ENCODE measurements at regions not wholly inside any gene's neighbourhood (a gene's known extent, or its start where the extent isn't known, plus 50 kb on each side); places are given as distances from the start of the nearest gene placed in this dataset.

DNA sequence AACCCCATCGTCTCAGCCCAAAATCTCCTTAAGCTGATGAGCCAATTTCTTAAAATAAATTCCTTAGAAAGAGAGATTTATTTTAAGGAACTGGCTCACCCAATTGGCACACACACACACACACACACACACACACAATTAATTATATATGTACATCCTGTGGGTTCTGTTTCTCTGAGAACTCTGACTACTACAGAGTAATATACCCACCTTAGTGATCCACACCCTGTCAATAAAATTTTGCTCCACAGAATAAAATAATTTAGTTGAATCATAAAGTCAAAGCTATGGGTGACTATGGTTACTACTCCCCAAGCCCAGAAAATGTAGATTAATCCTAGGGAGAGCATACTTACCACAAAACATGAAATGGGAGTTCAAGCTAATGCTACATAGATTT, 131.0 kb downstream of the DMAC1 start:
- H3K4me3 ChIP-seq (ENCODE audit: low read depth, low read length): no peak overlapping the region
- TF ChIP-seq, protein P1, sequence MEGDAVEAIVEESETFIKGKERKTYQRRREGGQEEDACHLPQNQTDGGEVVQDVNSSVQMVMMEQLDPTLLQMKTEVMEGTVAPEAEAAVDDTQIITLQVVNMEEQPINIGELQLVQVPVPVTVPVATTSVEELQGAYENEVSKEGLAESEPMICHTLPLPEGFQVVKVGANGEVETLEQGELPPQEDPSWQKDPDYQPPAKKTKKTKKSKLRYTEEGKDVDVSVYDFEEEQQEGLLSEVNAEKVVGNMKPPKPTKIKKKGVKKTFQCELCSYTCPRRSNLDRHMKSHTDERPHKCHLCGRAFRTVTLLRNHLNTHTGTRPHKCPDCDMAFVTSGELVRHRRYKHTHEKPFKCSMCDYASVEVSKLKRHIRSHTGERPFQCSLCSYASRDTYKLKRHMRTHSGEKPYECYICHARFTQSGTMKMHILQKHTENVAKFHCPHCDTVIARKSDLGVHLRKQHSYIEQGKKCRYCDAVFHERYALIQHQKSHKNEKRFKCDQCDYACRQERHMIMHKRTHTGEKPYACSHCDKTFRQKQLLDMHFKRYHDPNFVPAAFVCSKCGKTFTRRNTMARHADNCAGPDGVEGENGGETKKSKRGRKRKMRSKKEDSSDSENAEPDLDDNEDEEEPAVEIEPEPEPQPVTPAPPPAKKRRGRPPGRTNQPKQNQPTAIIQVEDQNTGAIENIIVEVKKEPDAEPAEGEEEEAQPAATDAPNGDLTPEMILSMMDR (IDR thresholded peaks at IDR 0.05; ENCODE audit: insufficient read depth, low read depth, low read length, missing control alignments): no peak
- DNase-seq (ENCODE audit: low read depth): no peak

DNA sequence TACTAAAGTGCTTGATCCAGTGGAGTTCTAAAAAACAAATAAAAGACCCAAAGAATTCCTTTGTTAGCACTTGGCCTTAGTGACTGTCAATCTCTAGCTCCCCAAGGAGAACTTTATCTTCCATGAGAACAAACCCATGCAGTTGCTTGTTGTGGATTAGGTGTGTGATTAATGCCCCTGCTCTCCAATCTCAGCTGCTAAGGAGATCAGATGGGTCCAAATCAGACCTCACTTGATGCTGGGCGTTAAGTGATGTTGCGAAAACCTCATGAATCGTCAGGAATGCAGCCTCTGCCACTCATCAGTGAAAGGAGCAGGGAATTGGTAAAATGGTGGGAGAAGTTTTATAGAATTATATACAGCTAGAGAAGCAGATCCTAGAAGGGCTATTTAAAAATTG, 133.7 kb downstream of the DMAC1 start:
- TF ChIP-seq, protein P1 (IDR thresholded peaks at IDR 0.05; ENCODE audit: insufficient read depth, low read depth, low read length, missing control alignments): no peak
- H3K4me3 ChIP-seq (ENCODE audit: low read depth, low read length): no peak overlapping the region
- DNase-seq (ENCODE audit: low read depth): no peak

DNA sequence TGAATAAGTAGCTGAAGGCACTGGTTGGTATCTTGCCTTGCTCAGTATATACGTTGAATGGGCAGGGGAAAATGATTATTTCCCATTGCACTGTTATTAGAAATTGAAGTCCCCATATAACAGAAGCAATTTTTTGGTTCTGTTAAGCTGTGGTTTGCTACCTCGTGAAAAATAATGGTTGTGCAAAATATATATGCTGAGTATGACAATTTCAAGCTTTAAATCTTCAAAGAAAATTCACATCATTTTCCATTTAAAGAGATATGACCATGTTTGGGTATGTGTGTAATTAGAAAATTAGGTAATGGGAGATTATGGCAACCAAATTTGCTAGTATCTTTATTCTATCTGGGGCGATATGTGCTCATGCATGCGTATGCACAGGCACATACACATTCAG, 139.8 kb downstream of the DMAC1 start:
- H3K4me3 ChIP-seq (ENCODE audit: low read depth, low read length): no peak overlapping the region
- TF ChIP-seq, protein P1 (IDR thresholded peaks at IDR 0.05; ENCODE audit: insufficient read depth, low read depth, low read length, missing control alignments): no peak
- no peak for DNase-seq (ENCODE audit: low read depth)

DNA sequence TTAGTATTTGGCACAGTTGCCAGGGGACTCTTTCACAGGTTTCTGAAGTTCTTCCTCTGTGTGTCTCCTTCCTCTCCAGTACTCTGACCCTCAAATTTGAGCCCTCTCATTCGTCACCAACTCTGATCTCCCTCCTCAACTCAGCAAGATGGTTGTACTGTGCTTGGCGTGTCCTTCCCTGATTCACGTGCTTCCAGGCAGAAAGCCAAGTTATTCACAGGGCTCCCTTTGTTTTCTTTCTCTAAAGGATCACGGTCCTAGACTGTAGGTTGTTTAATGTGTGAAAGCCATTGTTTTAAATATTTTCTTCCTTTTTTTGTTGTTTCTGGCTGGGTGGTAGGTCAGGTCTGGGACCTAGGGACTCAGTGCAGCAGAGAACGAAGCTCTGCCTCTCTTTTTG, 142.9 kb downstream of the DMAC1 start:
- no peak overlapping the region for H3K4me3 ChIP-seq (ENCODE audit: low read depth, low read length)
- TF ChIP-seq, protein P1 (IDR thresholded peaks at IDR 0.05; ENCODE audit: insufficient read depth, low read depth, low read length, missing control alignments): no peak
- DNase-seq (ENCODE audit: low read depth): no peak

DNA sequence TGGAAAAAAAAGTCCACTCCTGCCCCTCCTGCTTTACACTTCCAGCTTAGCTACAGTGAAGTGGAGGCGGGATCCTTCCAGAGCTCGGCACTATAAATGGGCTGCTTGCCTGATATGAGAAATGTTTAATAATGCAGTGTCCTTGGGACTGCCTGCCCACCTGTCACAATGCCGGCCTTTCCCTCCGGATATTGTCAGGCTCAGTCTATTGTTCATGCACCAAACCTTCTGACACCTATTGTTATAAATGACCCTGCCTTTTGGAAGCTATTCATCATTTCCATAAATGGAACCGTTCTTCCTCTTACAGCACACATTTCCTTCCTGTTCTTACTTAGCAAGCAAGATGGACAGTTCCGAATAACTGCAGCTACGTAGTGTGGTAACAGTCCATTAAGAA, 146.3 kb downstream of the DMAC1 start:
- TF ChIP-seq, protein P1 (IDR thresholded peaks at IDR 0.05; ENCODE audit: insufficient read depth, low read depth, low read length, missing control alignments): no peak
- H3K4me3 ChIP-seq (ENCODE audit: low read depth, low read length): no peak overlapping the region
- DNase-seq (ENCODE audit: low read depth): no peak

DNA sequence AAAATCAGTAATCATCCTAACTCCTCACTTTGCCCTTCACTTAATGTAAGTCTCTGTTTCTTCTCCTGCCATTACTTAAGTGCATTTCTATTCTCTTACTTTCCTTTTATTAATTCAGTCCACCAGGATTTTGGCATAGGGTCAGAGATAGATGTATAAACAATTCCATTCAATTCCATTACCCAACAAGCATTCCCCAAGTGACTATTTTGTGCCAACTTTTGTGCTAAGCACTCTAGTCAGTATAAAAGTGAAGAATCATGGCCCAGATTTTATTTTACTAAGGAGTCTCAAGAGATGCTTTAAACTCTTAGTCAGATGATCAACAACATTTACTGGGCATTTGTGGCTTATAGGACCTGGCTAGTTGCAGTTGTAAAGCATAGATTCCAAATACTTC, 159.3 kb downstream of the DMAC1 start:
- no peak overlapping the region for H3K4me3 ChIP-seq (ENCODE audit: low read depth, low read length)
- DNase-seq (ENCODE audit: low read depth): no peak
- TF ChIP-seq, protein P1 (IDR thresholded peaks at IDR 0.05; ENCODE audit: insufficient read depth, low read depth, low read length, missing control alignments): no peak

DNA sequence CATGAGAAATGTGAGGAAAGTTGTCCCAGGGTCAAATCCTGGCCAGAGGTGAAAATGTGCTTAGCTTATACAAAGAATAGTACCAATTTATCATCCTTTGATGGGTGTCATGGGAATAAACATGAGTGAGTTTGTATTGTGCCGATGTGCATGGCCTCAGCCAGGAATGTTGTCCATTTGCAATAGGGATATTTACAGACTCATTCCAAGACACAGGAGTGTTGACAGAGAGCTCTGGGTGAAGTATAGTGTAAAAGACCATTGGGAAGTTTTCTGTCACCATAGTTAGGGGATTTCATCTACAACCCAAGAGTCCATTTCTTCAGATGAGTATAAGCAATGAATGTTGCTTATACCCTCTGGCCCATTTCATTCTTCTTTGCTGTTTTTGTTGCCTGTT, 160.1 kb downstream of the DMAC1 start:
- no peak for DNase-seq (ENCODE audit: low read depth)
- no peak overlapping the region for H3K4me3 ChIP-seq (ENCODE audit: low read depth, low read length)
- TF ChIP-seq, protein P1 (IDR thresholded peaks at IDR 0.05; ENCODE audit: insufficient read depth, low read depth, low read length, missing control alignments): no peak
